ENCODE measurements at regions not wholly inside any gene's neighbourhood (a gene's known extent, or its start where the extent isn't known, plus 50 kb on each side); places are given as distances from the start of the nearest gene placed in this dataset.

DNA sequence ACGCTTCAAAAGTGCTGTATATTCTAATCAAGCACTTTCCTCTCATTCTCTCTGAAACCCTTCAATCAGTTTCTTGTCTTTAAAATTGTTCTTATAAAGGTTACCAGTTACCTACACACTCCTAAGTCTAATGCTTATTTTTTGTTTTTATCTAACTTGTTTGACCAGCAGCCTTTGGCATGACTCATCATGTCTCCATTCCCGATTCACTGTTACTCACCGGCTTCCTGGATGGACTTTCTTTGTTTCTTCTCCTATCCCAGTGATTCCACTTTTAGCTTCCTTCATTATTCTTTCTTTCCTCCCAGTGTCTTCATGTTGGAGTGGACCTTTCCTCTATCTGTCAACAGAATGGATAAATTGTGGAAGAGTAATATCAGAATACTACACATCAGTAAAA lies 368.6 kb upstream of the CCDC196 start:
- TF ChIP-seq POLR2A (IDR thresholded peaks at IDR 0.05): no peak
- TF ChIP-seq, protein P1, sequence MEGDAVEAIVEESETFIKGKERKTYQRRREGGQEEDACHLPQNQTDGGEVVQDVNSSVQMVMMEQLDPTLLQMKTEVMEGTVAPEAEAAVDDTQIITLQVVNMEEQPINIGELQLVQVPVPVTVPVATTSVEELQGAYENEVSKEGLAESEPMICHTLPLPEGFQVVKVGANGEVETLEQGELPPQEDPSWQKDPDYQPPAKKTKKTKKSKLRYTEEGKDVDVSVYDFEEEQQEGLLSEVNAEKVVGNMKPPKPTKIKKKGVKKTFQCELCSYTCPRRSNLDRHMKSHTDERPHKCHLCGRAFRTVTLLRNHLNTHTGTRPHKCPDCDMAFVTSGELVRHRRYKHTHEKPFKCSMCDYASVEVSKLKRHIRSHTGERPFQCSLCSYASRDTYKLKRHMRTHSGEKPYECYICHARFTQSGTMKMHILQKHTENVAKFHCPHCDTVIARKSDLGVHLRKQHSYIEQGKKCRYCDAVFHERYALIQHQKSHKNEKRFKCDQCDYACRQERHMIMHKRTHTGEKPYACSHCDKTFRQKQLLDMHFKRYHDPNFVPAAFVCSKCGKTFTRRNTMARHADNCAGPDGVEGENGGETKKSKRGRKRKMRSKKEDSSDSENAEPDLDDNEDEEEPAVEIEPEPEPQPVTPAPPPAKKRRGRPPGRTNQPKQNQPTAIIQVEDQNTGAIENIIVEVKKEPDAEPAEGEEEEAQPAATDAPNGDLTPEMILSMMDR (IDR thresholded peaks at IDR 0.05 in 8 of 11, conservative IDR thresholded peaks at IDR 0.05 in 3 of 11): no peak
- no peak for TF ChIP-seq POLR2AphosphoS5 (IDR thresholded peaks at IDR 0.05)
